Keratinocyte (primary cell): ENCODE measurements at regions not wholly inside any gene's neighbourhood (a gene's known extent, or its start where the extent isn't known, plus 50 kb on each side); places are given as distances from the start of the nearest gene placed in this dataset.

ENCODE experiments used
- DNase-seq: peaks from one replicate; pipeline ENCODE4 v3.0.0-alpha.2; 2011; ENCODE audit warnings: low read depth, missing footprints, low spot score
- FAIRE-seq: peaks from 2 replicates; lab custom pipeline; 2011; peaks lifted over from hg19 to GRCh38; lab: Jason Lieb, UNC
- H2AFZ ChIP-seq: 2 replicates; pipeline ENCODE4 v1.6.0; 2012; ENCODE audit warnings: low read length, control low read depth, inconsistent platforms; ENCODE audit not compliant: control insufficient read depth
- H3K27ac ChIP-seq: 2 replicates; pipeline ENCODE4 v1.5.1; 2011; ENCODE audit warnings: low read length; ENCODE audit not compliant: control insufficient read depth, insufficient read depth
- H3K27me3 ChIP-seq: 3 replicates; pipeline ENCODE4 v1.6.0; 2011; ENCODE audit warnings: low read length; ENCODE audit not compliant: control insufficient read depth, insufficient read depth; ENCODE audit errors: extremely low read depth
- H3K36me3 ChIP-seq, 2 experiments: 2 replicates in 1 of 2; 3 replicates in 1 of 2; pipeline ENCODE4 v1.5.1; 2011; ENCODE audit warnings: low read length in 2 of 2, mild to moderate bottlenecking in 1 of 2; ENCODE audit not compliant: control insufficient read depth in 2 of 2, insufficient read depth in 2 of 2; ENCODE audit errors: extremely low read depth in 1 of 2
- H3K4me1 ChIP-seq: 3 replicates; pipeline ENCODE4 v1.5.1; 2011; ENCODE audit warnings: low read length; ENCODE audit not compliant: control insufficient read depth, insufficient read depth; ENCODE audit errors: extremely low read depth
- H3K4me2 ChIP-seq: 3 replicates; pipeline ENCODE4 v1.6.0; 2011; ENCODE audit warnings: low read depth, low read length; ENCODE audit not compliant: control insufficient read depth, insufficient read depth; ENCODE audit errors: extremely low read depth
- H3K4me3 ChIP-seq, 3 experiments: fragments of 200-600 bp in 1 of 3; sonication (generic) in 1 of 3; 2 replicates in 2 of 3; 3 replicates in 1 of 3; pipeline ENCODE4 v1.5.1; 2011 to 2016; ENCODE audit warnings: low read length in 3 of 3, mild to moderate bottlenecking in 3 of 3, control low read depth in 2 of 3, inconsistent platforms in 1 of 3, low read depth in 1 of 3, mixed read lengths in 1 of 3, mixed run types in 1 of 3, moderate library complexity in 1 of 3; ENCODE audit not compliant: control insufficient read depth in 2 of 3, insufficient read depth in 2 of 3; ENCODE audit errors: extremely low read depth in 1 of 3
- H3K79me2 ChIP-seq: 2 replicates; pipeline ENCODE4 v1.6.0; 2012; ENCODE audit warnings: low read length; ENCODE audit not compliant: control insufficient read depth, insufficient read depth
- H3K9ac ChIP-seq: 3 replicates; pipeline ENCODE4 v1.6.0; 2011; ENCODE audit warnings: low read length; ENCODE audit not compliant: control insufficient read depth, insufficient read depth; ENCODE audit errors: extremely low read depth
- H3K9me1 ChIP-seq: 3 replicates; pipeline ENCODE4 v1.6.0; 2011; ENCODE audit warnings: low read length; ENCODE audit not compliant: control insufficient read depth, insufficient read depth; ENCODE audit errors: extremely low read depth
- H3K9me3 ChIP-seq: 2 replicates; pipeline ENCODE4 v1.5.1; 2012; ENCODE audit warnings: low read depth, low read length; ENCODE audit not compliant: control insufficient read depth
- H4K20me1 ChIP-seq: 3 replicates; pipeline ENCODE4 v1.6.0; 2011; ENCODE audit warnings: low read length; ENCODE audit not compliant: control insufficient read depth, insufficient read depth; ENCODE audit errors: extremely low read depth
- EZH2 ChIP-seq: IDR thresholded peaks from one replicate; pipeline ENCODE4 v1.6.1; 2012; ENCODE audit warnings: inconsistent platforms, mild to moderate bottlenecking, low read length, moderate library complexity
- dilution Hi-C: fragments of 300-500 bp; cut with MboI; formaldehyde crosslinking; loops from one replicate; pipeline ENCODE4 v1.7.0; 2020; ENCODE audit warnings: low sequenced_read_pairs; ENCODE audit not compliant: extremely low pct_ligation_motif_present
- TF ChIP-seq, protein P1 (sequence below), 3 experiments: IDR thresholded peaks in 1 of 3; conservative IDR thresholded peaks in 1 of 3; optimal IDR thresholded peaks in 1 of 3; 2 replicates in 2 of 3; 3 replicates in 1 of 3; pipeline versions ENCODE3 to v1.5.1; 2011; ENCODE audit warnings: low read length in 3 of 3, mild to moderate bottlenecking in 3 of 3, moderate library complexity in 2 of 3, control low read depth in 1 of 3, inconsistent platforms in 1 of 3; ENCODE audit not compliant: insufficient read depth in 2 of 3; ENCODE audit errors: extremely low read depth in 1 of 3

DNA sequence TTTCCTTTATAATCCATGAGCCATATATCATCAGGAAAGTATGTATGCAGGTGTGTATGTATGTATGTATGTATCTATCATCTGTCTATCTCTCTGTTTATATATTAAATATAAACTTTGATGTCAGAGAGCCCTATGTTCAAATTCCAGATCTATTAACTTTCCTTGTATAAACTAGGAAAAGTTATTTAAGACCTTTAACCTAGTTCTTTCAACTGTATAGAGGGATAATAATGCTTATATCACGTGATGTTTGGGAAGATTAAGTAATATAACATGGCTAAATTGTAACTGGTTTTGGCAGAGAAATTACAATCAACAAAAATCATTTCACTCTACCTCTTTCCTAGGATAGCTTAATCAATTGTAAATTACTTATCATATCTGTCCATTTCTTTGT lies 628.3 kb upstream of the IGFBP3 start:
- H4K20me1 ChIP-seq: no peaks in the 10 kb centered on the region
- H3K27me3 ChIP-seq: no peaks in the 10 kb centered on the region
- no peak for TF ChIP-seq EZH2
- TF ChIP-seq, protein P1, sequence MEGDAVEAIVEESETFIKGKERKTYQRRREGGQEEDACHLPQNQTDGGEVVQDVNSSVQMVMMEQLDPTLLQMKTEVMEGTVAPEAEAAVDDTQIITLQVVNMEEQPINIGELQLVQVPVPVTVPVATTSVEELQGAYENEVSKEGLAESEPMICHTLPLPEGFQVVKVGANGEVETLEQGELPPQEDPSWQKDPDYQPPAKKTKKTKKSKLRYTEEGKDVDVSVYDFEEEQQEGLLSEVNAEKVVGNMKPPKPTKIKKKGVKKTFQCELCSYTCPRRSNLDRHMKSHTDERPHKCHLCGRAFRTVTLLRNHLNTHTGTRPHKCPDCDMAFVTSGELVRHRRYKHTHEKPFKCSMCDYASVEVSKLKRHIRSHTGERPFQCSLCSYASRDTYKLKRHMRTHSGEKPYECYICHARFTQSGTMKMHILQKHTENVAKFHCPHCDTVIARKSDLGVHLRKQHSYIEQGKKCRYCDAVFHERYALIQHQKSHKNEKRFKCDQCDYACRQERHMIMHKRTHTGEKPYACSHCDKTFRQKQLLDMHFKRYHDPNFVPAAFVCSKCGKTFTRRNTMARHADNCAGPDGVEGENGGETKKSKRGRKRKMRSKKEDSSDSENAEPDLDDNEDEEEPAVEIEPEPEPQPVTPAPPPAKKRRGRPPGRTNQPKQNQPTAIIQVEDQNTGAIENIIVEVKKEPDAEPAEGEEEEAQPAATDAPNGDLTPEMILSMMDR (optimal IDR thresholded peaks at IDR 0.05 in 1 of 3, IDR thresholded peaks at IDR 0.05 in 1 of 3, conservative IDR thresholded peaks at IDR 0.05 in 1 of 3; ENCODE audit: extremely low read depth in 1 of 3, insufficient read depth in 2 of 3, low read length in 3 of 3): no peak
- no peaks in the 10 kb centered on the region for H3K36me3 ChIP-seq
- H3K9me1 ChIP-seq: no peaks in the 10 kb centered on the region
- peak overlapping the region; percentile 55 for H3K27ac ChIP-seq
- H3K4me1 ChIP-seq: peaks cover 42% of the 10 kb centered on the region
- no peak overlapping the region for H2AFZ ChIP-seq
- no peak overlapping the region for H3K9ac ChIP-seq
- H3K4me3 ChIP-seq: no peak overlapping the region
- FAIRE-seq (no peak), DNase-seq (no peak)
- H3K79me2 ChIP-seq: no peaks in the 10 kb centered on the region
- dilution Hi-C loops: no loop called here
- no peaks in the 10 kb centered on the region for H3K9me3 ChIP-seq
- peak overlapping the region; percentile 59 for H3K4me2 ChIP-seq

GRCh38 chr7:46547044-46547443 lies 626.0 kb upstream of the IGFBP3 start:
- no peak for TF ChIP-seq EZH2
- TF ChIP-seq, protein P1 (optimal IDR thresholded peaks at IDR 0.05 in 1 of 3, IDR thresholded peaks at IDR 0.05 in 1 of 3, conservative IDR thresholded peaks at IDR 0.05 in 1 of 3; ENCODE audit: extremely low read depth in 1 of 3, insufficient read depth in 2 of 3, low read length in 3 of 3): no peak
- peaks cover 49% of the 10 kb centered on the region for H3K4me1 ChIP-seq
- H3K27me3 ChIP-seq: no peaks in the 10 kb centered on the region
- H3K36me3 ChIP-seq: no peaks in the 10 kb centered on the region
- no peaks in the 10 kb centered on the region for H3K9me1 ChIP-seq
- H4K20me1 ChIP-seq: no peaks in the 10 kb centered on the region
- H3K79me2 ChIP-seq: no peaks in the 10 kb centered on the region
- no peak overlapping the region for H3K9ac ChIP-seq
- no peak for FAIRE-seq
- peak overlapping the region; percentile 97 for H3K27ac ChIP-seq
- no peak for DNase-seq
- no peak overlapping the region for H3K4me3 ChIP-seq
- peak overlapping the region; percentile 6 for H3K4me2 ChIP-seq
- no peak overlapping the region for H2AFZ ChIP-seq
- dilution Hi-C loops: no loop called here
- no peaks in the 10 kb centered on the region for H3K9me3 ChIP-seq
